ENCODE measurements at regions not wholly inside any gene's neighbourhood (a gene's known extent, or its start where the extent isn't known, plus 50 kb on each side); places are given as distances from the start of the nearest gene placed in this dataset.

- DNase-seq (ENCODE audit: low read depth, low spot score): no peak
Observed at GRCh38 chr6:159099961-159100360, 55.2 kb upstream of the TAGAP start.

GRCh38 chr6:159099276-159099675, 54.5 kb upstream of the TAGAP start:
- no peak for DNase-seq (ENCODE audit: low read depth, low spot score)

- peak; percentile 38 for DNase-seq (ENCODE audit: low read depth, low spot score)
Observed at GRCh38 chr6:159098636-159099106, 53.9 kb upstream of the TAGAP start.

GRCh38 chr6:159097256-159097655, 52.5 kb upstream of the TAGAP start:
- peak; percentile 61 for DNase-seq (ENCODE audit: low read depth, low spot score)

GRCh38 chr6:159095616-159096015, 50.8 kb upstream of the TAGAP start:
- DNase-seq (ENCODE audit: low read depth, low spot score): no peak

- peak; percentile 38 for DNase-seq (ENCODE audit: low read depth, low spot score)
Observed at GRCh38 chr6:159094444-159095252, 49.9 kb upstream of the TAGAP start.
